ENCODE measurements at regions not wholly inside any gene's neighbourhood (a gene's known extent, or its start where the extent isn't known, plus 50 kb on each side); places are given as distances from the start of the nearest gene placed in this dataset.

- H3K9me3 ChIP-seq = no peaks in the 10 kb centered on the region
- DNase-seq = no peak
- intact Hi-C loops (cut with DNase I) = no loop called here
- no peaks in the 10 kb centered on the region for H3K27me3 ChIP-seq
- H3K4me1 ChIP-seq (ENCODE audit: insufficient read depth) = no peaks in the 10 kb centered on the region
- no peaks in the 10 kb centered on the region for H3K36me3 ChIP-seq
- WGBS, 3 donors = 88 to 96% (median 93%) methylated on average over 3 of the region's 3 CpGs
- TF ChIP-seq POLR2A (IDR thresholded peaks at IDR 0.05) (no peak), EP300 (IDR thresholded peaks at IDR 0.05) (no peak)
- TF ChIP-seq, protein P1, sequence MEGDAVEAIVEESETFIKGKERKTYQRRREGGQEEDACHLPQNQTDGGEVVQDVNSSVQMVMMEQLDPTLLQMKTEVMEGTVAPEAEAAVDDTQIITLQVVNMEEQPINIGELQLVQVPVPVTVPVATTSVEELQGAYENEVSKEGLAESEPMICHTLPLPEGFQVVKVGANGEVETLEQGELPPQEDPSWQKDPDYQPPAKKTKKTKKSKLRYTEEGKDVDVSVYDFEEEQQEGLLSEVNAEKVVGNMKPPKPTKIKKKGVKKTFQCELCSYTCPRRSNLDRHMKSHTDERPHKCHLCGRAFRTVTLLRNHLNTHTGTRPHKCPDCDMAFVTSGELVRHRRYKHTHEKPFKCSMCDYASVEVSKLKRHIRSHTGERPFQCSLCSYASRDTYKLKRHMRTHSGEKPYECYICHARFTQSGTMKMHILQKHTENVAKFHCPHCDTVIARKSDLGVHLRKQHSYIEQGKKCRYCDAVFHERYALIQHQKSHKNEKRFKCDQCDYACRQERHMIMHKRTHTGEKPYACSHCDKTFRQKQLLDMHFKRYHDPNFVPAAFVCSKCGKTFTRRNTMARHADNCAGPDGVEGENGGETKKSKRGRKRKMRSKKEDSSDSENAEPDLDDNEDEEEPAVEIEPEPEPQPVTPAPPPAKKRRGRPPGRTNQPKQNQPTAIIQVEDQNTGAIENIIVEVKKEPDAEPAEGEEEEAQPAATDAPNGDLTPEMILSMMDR (IDR thresholded peaks at IDR 0.05) = no peak
- H3K27ac ChIP-seq = no peak overlapping the region
- H3K4me3 ChIP-seq = no peak overlapping the region
Observed at GRCh38 chr10:129122846-129123245, 344.2 kb upstream of the MGMT start.

DNA sequence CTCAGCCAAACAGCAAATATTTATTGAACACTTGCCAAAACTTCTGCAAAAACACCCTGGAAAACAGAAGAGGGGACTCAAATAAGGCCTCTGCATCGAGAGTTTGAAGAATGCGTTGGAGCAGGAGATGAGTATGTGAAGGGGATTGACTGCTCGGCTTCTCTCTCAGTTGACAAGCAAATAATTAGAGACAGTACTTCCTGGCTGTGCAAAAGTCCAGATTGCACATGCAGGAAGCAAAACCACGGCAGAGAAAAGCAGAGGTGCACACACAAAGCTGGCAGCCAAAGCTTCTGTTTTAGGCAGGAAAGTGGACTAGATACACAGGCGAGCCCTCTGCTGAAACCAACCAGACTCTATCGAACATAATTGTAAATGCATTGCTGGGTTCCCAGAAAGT is 343.6 kb upstream of the MGMT start:
- no peak overlapping the region for H3K27ac ChIP-seq
- H3K36me3 ChIP-seq = no peaks in the 10 kb centered on the region
- H3K4me3 ChIP-seq = no peak overlapping the region
- no peak for DNase-seq
- WGBS, 3 donors = 49 to 65% (median 55%) methylated on average over 6 of the region's 6 CpGs
- H3K4me1 ChIP-seq (ENCODE audit: insufficient read depth) = no peaks in the 10 kb centered on the region
- H3K27me3 ChIP-seq = no peaks in the 10 kb centered on the region
- intact Hi-C loops (cut with DNase I) = no loop called here
- TF ChIP-seq, protein P1 (IDR thresholded peaks at IDR 0.05) = no peak
- no peak for TF ChIP-seq POLR2A (IDR thresholded peaks at IDR 0.05)
- TF ChIP-seq EP300 (IDR thresholded peaks at IDR 0.05) = no peak
- H3K9me3 ChIP-seq = no peaks in the 10 kb centered on the region

DNA sequence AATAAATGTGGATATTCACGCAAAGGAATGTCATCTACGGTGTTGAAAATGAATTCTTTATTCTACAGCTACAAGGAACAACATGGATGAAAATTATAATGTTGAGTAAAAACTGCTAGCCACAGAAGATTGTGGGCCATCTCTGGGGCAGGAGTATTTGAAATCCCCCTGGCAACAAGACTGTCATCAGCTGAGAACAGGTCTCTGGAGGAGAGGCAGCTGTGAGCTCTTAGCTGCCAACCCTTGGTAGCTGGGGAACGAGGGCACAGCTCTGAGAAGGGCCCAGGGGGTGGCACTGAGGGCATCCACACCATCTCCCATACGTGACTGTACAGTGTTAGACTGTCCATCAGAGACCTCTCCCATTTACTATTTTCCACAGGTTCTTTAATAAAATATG is 340.1 kb upstream of the MGMT start:
- intact Hi-C loops (cut with DNase I) = no loop called here
- Histone ChIP-seq H3K27me3 (no peaks in the 10 kb centered on the region), H3K4me3 (no peak overlapping the region), H3K9me3 (no peaks in the 10 kb centered on the region), H3K36me3 (no peaks in the 10 kb centered on the region), H3K4me1 (ENCODE audit: insufficient read depth) (no peaks in the 10 kb centered on the region), H3K27ac (no peak overlapping the region)
- no peak for DNase-seq
- 76 to 86% (median 81%) methylated on average over 4 of the region's 4 CpGs for WGBS, 3 donors
- no peak for TF ChIP-seq POLR2A (IDR thresholded peaks at IDR 0.05)
- TF ChIP-seq, protein P1 (IDR thresholded peaks at IDR 0.05) = no peak
- no peak for TF ChIP-seq EP300 (IDR thresholded peaks at IDR 0.05)

DNA sequence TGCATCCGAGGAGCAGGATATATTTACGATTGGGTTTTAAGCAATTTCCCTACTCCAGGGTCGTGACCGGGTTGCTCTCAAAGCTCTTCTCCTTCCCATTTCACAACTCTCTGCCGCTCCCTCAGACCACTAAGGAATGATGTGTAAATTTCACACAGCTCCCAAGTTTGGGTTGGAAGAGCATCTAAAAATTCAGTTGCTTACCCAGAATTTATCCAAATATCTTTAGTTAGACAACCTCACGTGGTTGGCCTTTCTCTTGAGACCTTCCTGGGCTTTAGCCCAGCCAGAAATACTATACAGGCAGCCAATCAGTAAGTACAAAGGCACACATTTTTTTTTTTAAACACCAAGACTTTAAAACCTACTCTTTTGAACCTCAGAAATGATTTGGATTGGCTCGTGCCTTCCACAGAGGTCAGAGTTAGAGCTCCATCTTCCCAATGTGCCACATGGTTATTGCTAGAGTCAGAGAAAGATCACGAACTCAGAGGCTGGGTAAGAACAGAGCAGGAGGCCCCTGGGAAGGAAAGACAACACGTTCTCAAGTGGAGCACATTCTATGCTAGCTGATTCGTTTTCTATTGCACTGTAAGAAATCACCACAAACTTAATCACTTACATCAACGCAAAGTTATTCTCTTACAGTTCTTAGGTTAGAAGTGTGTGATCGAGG is 335.4 kb upstream of the MGMT start:
- no peaks in the 10 kb centered on the region for H3K4me1 ChIP-seq (ENCODE audit: insufficient read depth)
- no peak overlapping the region for H3K4me3 ChIP-seq
- H3K27me3 ChIP-seq = no peaks in the 10 kb centered on the region
- H3K9me3 ChIP-seq = no peaks in the 10 kb centered on the region
- H3K36me3 ChIP-seq = no peaks in the 10 kb centered on the region
- no peak for TF ChIP-seq EP300 (IDR thresholded peaks at IDR 0.05)
- TF ChIP-seq, protein P1 (IDR thresholded peaks at IDR 0.05) = no peak
- TF ChIP-seq POLR2A (IDR thresholded peaks at IDR 0.05) = no peak
- intact Hi-C loops (cut with DNase I) = no loop called here
- 70 to 79% (median 75%) methylated on average over 12 of the region's 12 CpGs for WGBS, 3 donors
- no peak overlapping the region for H3K27ac ChIP-seq
- no peak for DNase-seq

Data from ovary (tissue), 7 donors.